Epithelial cell of esophagus (primary cell): ENCODE measurements at regions not wholly inside any gene's neighbourhood (a gene's known extent, or its start where the extent isn't known, plus 50 kb on each side); places are given as distances from the start of the nearest gene placed in this dataset.
A peak's percentile ranks its signal among the peaks of the same experiment; 100 is the strongest.
"Not testable (repeated sequence)": the region's sequence is repeated elsewhere in the genome, so short reads cannot be mapped to it uniquely, and the experiment has no call there.

ENCODE experiments used
- DNase-seq: peaks from one replicate; pipeline ENCODE4 v3.0.0; 2010; ENCODE audit warnings: low read depth
- H3K4me3 ChIP-seq: 2 replicates; pipeline ENCODE4 v1.5.1; 2011; ENCODE audit warnings: mild to moderate bottlenecking, low read length, control low read depth
- TF ChIP-seq, protein P1 (sequence below): IDR thresholded peaks from 2 replicates; pipeline ENCODE4 v1.5.1; 2011; ENCODE audit warnings: low read depth, mild to moderate bottlenecking, low read length, control low read depth, inconsistent platforms; ENCODE audit not compliant: insufficient read depth; ENCODE audit errors: missing control alignments

DNA sequence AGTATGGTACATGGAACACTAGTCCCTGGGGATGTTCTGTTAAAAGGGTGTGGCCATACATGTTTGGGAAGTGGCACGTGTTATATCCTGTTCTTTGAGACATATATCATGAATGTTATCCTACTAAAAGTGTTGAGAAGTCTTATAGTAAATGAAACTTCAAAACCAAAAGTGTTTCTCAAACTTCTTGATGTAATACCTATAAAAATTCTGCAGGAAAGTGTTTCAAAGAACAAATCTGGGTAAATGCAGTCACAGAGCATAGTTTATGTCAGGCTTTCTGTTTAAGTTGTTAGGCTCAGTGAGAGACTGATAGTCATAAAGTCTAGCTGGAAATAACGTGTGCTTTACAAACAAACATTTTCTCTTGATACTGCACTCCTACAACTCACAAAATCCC, 273.7 kb downstream of the KIF20B start:
- TF ChIP-seq, protein P1, sequence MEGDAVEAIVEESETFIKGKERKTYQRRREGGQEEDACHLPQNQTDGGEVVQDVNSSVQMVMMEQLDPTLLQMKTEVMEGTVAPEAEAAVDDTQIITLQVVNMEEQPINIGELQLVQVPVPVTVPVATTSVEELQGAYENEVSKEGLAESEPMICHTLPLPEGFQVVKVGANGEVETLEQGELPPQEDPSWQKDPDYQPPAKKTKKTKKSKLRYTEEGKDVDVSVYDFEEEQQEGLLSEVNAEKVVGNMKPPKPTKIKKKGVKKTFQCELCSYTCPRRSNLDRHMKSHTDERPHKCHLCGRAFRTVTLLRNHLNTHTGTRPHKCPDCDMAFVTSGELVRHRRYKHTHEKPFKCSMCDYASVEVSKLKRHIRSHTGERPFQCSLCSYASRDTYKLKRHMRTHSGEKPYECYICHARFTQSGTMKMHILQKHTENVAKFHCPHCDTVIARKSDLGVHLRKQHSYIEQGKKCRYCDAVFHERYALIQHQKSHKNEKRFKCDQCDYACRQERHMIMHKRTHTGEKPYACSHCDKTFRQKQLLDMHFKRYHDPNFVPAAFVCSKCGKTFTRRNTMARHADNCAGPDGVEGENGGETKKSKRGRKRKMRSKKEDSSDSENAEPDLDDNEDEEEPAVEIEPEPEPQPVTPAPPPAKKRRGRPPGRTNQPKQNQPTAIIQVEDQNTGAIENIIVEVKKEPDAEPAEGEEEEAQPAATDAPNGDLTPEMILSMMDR, result no peak
- no peak for DNase-seq
- H3K4me3 ChIP-seq, result no peak overlapping the region

- no peak overlapping the region for H3K4me3 ChIP-seq
- DNase-seq, result no peak
- TF ChIP-seq, protein P1, result no peak
Observed at GRCh38 chr10:89975771-89976170, 274.4 kb downstream of the KIF20B start.

DNA sequence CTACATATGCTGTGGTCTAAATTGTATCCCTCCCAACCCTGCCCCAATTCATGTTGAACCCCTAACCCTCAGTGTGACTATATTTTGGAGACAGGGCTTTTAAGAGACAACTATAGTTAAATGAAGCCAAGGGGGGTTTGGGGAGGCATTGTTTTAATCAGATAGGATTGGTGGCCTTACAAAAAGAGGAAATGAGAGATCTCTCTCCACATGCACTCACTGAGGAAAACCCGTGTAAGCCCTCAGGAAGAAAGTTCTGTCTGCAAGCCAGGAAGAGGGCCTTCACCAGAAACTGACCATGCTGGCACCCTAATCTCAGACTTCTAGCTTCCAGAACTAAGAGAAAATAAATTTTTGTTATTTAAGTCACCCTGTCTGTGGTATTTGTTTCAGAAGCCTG, 276.7 kb downstream of the KIF20B start:
- no peak overlapping the region for H3K4me3 ChIP-seq
- TF ChIP-seq, protein P1, result no peak
- DNase-seq, result no peak

DNA sequence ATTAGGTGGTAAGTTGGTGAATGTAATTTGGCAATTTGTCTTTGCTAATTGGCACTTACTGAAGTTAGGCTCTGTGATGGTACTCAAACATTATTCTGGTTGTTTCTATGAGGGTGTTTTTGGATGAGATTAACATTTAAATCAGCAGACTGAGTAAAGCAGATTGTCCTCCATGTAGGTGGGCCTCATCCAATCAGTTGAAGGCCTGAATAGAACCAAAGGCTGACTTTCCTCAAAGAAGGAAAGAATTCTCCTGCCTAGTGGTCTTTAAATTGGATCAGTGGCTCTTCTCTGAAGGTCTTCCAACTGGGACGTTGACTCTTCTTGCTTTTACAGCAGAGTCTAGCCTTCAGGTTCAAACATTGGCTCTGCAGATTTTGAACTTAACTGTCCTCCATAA, 278.3 kb downstream of the KIF20B start:
- TF ChIP-seq, protein P1, result no peak
- no peak overlapping the region for H3K4me3 ChIP-seq
- DNase-seq, result no peak

DNA sequence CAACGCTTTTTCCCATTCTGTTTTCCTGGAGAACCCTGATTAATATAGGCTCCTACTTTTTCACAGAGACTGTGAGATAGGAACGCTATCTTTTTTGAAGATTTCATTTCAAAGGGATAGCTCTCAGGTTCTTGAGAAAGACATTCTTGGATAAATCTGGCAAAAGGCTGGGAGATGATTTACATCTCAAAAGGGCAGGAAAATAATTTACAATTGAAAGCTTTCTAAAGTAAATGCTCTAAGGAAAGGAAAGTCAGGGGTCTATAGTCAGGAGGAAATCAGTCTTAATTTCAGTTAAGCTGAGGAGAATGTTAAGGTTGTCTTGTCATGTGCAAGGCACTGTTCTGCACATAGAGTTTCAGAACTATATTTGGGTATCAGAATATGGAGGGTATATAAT, 278.8 kb downstream of the KIF20B start:
- DNase-seq, result no peak

GRCh38 chr10:89981891-89982290, 280.5 kb downstream of the KIF20B start:
- peak; percentile 30 for DNase-seq
- H3K4me3 ChIP-seq, result no peak overlapping the region
- TF ChIP-seq, protein P1, result no peak

More for the DNA sequence above, 278.8 kb downstream of the KIF20B start:
- TF ChIP-seq, protein P1, result no peak
- H3K4me3 ChIP-seq, result no peak overlapping the region

- DNase-seq, result no peak
- TF ChIP-seq, protein P1, result no peak
- H3K4me3 ChIP-seq, result no peak overlapping the region
Observed at GRCh38 chr10:89985446-89985845, 284.1 kb downstream of the KIF20B start.

- not testable (repeated sequence) for H3K4me3 ChIP-seq, DNase-seq
Observed at GRCh38 chr10:89988361-89988760, 287.0 kb downstream of the KIF20B start.
